ENCODE measurements at regions not wholly inside any gene's neighbourhood (a gene's known extent, or its start where the extent isn't known, plus 50 kb on each side); places are given as distances from the start of the nearest gene placed in this dataset.

DNA sequence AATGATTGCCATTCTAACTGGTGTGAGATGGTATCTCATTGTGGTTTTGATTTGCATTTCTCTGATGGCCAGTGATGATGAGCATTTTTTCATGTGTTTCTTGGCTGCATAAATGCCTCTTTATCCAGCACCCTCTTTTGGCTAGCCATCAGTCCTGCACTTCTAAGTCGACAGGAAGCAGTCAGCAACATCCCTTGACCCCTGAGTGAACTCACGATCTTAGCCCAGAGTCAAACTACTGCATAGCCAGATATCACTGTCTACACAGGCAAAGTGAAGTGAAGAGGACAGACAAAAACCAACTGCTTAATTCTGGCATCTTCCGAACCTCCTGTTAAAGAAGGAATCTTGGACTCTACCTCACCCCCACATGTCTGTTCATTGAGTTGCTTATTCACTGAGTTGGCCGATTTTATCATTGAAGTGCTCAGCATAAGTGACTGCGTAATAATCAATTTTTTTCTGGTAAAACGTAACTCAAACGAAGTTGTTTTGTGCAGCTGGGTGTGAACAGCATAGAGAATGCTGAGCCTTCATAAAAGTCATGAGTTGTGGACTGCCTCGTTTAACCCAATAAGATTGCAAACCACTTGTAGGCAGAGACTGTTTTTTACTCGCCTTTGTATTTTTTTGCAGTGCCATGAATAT lies 304.2 kb downstream of the COG6 start:
- TF ChIP-seq, protein P1, sequence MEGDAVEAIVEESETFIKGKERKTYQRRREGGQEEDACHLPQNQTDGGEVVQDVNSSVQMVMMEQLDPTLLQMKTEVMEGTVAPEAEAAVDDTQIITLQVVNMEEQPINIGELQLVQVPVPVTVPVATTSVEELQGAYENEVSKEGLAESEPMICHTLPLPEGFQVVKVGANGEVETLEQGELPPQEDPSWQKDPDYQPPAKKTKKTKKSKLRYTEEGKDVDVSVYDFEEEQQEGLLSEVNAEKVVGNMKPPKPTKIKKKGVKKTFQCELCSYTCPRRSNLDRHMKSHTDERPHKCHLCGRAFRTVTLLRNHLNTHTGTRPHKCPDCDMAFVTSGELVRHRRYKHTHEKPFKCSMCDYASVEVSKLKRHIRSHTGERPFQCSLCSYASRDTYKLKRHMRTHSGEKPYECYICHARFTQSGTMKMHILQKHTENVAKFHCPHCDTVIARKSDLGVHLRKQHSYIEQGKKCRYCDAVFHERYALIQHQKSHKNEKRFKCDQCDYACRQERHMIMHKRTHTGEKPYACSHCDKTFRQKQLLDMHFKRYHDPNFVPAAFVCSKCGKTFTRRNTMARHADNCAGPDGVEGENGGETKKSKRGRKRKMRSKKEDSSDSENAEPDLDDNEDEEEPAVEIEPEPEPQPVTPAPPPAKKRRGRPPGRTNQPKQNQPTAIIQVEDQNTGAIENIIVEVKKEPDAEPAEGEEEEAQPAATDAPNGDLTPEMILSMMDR (IDR thresholded peaks at IDR 0.05), result no peak
- TF ChIP-seq POLR2A (IDR thresholded peaks at IDR 0.05), result no peak
